Hippocampal formation (tissue), 2 donors: ENCODE measurements at regions not wholly inside any gene's neighbourhood (a gene's known extent, or its start where the extent isn't known, plus 50 kb on each side); places are given as distances from the start of the nearest gene placed in this dataset.
"Not testable (repeated sequence)": the region's sequence is repeated elsewhere in the genome, so short reads cannot be mapped to it uniquely, and the experiment has no call there.

Experiments
- DNase-seq, 2 donors: peaks; one replicate each; lab custom pipeline; 2025; lab: John Stamatoyannopoulos, UW

- DNase-seq, result not testable (repeated sequence)
Observed at GRCh38 chr7:68082961-68083657, 1086.5 kb downstream of the TYW1 start.

- no peak for DNase-seq
Observed at GRCh38 chr7:68087401-68087800, 1090.8 kb downstream of the TYW1 start.

GRCh38 chr7:68088879-68089278 lies 1092.2 kb downstream of the TYW1 start:
- DNase-seq, result no peak

- not testable (repeated sequence) for DNase-seq
Observed at GRCh38 chr7:68090256-68090655, 1093.6 kb downstream of the TYW1 start.

- DNase-seq, result no peak
Observed at GRCh38 chr7:68103319-68103718, 1106.7 kb downstream of the TYW1 start.

- no peak for DNase-seq
Observed at GRCh38 chr7:68107261-68107660, 1110.6 kb downstream of the TYW1 start.

- DNase-seq, result no peak
Observed at GRCh38 chr7:68107968-68108367, 1111.3 kb downstream of the TYW1 start.

GRCh38 chr7:68109299-68109698 lies 1112.7 kb downstream of the TYW1 start:
- no peak for DNase-seq

GRCh38 chr7:68119411-68119810 lies 1122.8 kb downstream of the TYW1 start:
- DNase-seq, result no peak

- DNase-seq, result no peak
Observed at GRCh38 chr7:68121056-68121455, 1124.4 kb downstream of the TYW1 start.

GRCh38 chr7:68121655-68122054 lies 1125.0 kb downstream of the TYW1 start:
- DNase-seq, result no peak

- DNase-seq, result no peak
Observed at GRCh38 chr7:68122801-68123200, 1126.2 kb downstream of the TYW1 start.

- DNase-seq, result no peak
Observed at GRCh38 chr7:68125168-68125567, 1128.5 kb downstream of the TYW1 start.

- DNase-seq, result no peak
Observed at GRCh38 chr7:68133045-68133444, 1136.4 kb downstream of the TYW1 start.

GRCh38 chr7:68143345-68143744 lies 1146.7 kb downstream of the TYW1 start:
- no peak for DNase-seq

GRCh38 chr7:68146983-68147382 lies 1150.3 kb downstream of the TYW1 start:
- no peak for DNase-seq

- no peak for DNase-seq
Observed at GRCh38 chr7:68147614-68148238, 1151.1 kb downstream of the TYW1 start.

- no peak for DNase-seq
Observed at GRCh38 chr7:68148440-68148839, 1151.8 kb downstream of the TYW1 start.

GRCh38 chr7:68152205-68152604 lies 1155.6 kb downstream of the TYW1 start:
- no peak for DNase-seq

GRCh38 chr7:68155676-68156075 lies 1159.0 kb downstream of the TYW1 start:
- no peak for DNase-seq

- DNase-seq, result peak in 1 of 2 donors; percentile 6
Observed at GRCh38 chr7:68158686-68159295, 1162.2 kb downstream of the TYW1 start.

GRCh38 chr7:68162712-68163111 lies 1166.1 kb downstream of the TYW1 start:
- no peak for DNase-seq

- DNase-seq, result no peak
Observed at GRCh38 chr7:68166525-68166924, 1169.9 kb downstream of the TYW1 start.
